SKM-1 treated with dmso at 0.1 percent for 144 hours (cell line): ENCODE measurements at regions not wholly inside any gene's neighbourhood (a gene's known extent, or its start where the extent isn't known, plus 50 kb on each side); places are given as distances from the start of the nearest gene placed in this dataset.
"Not testable (repeated sequence)": the region's sequence is repeated elsewhere in the genome, so short reads cannot be mapped to it uniquely, and the experiment has no call there.

Experiments used
- DNase-seq: peaks from one replicate; lab custom pipeline; 2025; ENCODE audit not compliant: unreplicated experiment; lab: John Stamatoyannopoulos, UW

- no peak for DNase-seq
Observed at GRCh38 chr6:81145506-81145905, 607.0 kb downstream of the TENT5A start.

GRCh38 chr6:81144346-81144745, 608.1 kb downstream of the TENT5A start:
- no peak for DNase-seq

- no peak for DNase-seq
Observed at GRCh38 chr6:81138236-81138635, 614.2 kb downstream of the TENT5A start.

- DNase-seq = peak; percentile 30
Observed at GRCh38 chr6:81130969-81131368, 621.5 kb downstream of the TENT5A start.

GRCh38 chr6:81130061-81130460, 622.4 kb downstream of the TENT5A start:
- no peak for DNase-seq

- DNase-seq = no peak
Observed at GRCh38 chr6:81128671-81129070, 623.8 kb downstream of the TENT5A start.

- DNase-seq = no peak
Observed at GRCh38 chr6:81126150-81126549, 626.3 kb downstream of the TENT5A start.

GRCh38 chr6:81120280-81120679, 632.2 kb downstream of the TENT5A start:
- no peak for DNase-seq

- no peak for DNase-seq
Observed at GRCh38 chr6:81105998-81106397, 646.5 kb downstream of the TENT5A start.

GRCh38 chr6:81098109-81098814, 654.2 kb downstream of the TENT5A start:
- no peak for DNase-seq

- DNase-seq = not testable (repeated sequence)
Observed at GRCh38 chr6:81096464-81096863, 656.0 kb downstream of the TENT5A start.

- no peak for DNase-seq
Observed at GRCh38 chr6:81093051-81093450, 659.4 kb downstream of the TENT5A start.

- DNase-seq = no peak
Observed at GRCh38 chr6:81088145-81088544, 664.3 kb downstream of the TENT5A start.

GRCh38 chr6:81086991-81087390, 665.5 kb downstream of the TENT5A start:
- no peak for DNase-seq

- DNase-seq = no peak
Observed at GRCh38 chr6:81085431-81085790, 667.1 kb downstream of the TENT5A start.

GRCh38 chr6:81084776-81085430, 667.6 kb downstream of the TENT5A start:
- DNase-seq = no peak

GRCh38 chr6:81075974-81076373, 676.5 kb downstream of the TENT5A start:
- no peak for DNase-seq

GRCh38 chr6:81073318-81073717, 679.2 kb downstream of the TENT5A start:
- DNase-seq = no peak

- no peak for DNase-seq
Observed at GRCh38 chr6:81071121-81071520, 681.4 kb downstream of the TENT5A start.

- no peak for DNase-seq
Observed at GRCh38 chr6:81067057-81067456, 685.4 kb downstream of the TENT5A start.

- DNase-seq = no peak
Observed at GRCh38 chr6:81063891-81064290, 688.6 kb downstream of the TENT5A start.

- DNase-seq = no peak
Observed at GRCh38 chr6:81054036-81054435, 698.4 kb downstream of the TENT5A start.

- no peak for DNase-seq
Observed at GRCh38 chr6:81051952-81052351, 700.5 kb downstream of the TENT5A start.
